ENCODE measurements at regions not wholly inside any gene's neighbourhood (a gene's known extent, or its start where the extent isn't known, plus 50 kb on each side); places are given as distances from the start of the nearest gene placed in this dataset.

GRCh38 chr2:103363639-103364038, 601.8 kb downstream of the TMEM182 start:
- Histone ChIP-seq H3K4me1 (ENCODE audit: control insufficient read depth, extremely low read depth, insufficient read depth, low read length) (no peaks in the 10 kb centered on the region), H3K9me1 (ENCODE audit: control insufficient read depth, extremely low read depth, insufficient read depth, low read length) (no peaks in the 10 kb centered on the region), H3K9ac (ENCODE audit: control insufficient read depth, extremely low read depth, insufficient read depth, low read length) (no peak overlapping the region), H3K9me3 (ENCODE audit: control insufficient read depth, low read depth, low read length) (no peaks in the 10 kb centered on the region), H3K4me2 (ENCODE audit: control insufficient read depth, extremely low read depth, insufficient read depth, low read depth, low read length) (no peak overlapping the region), H4K20me1 (ENCODE audit: control insufficient read depth, extremely low read depth, insufficient read depth, low read length) (no peaks in the 10 kb centered on the region), H3K79me2 (ENCODE audit: control insufficient read depth, insufficient read depth, low read length) (no peaks in the 10 kb centered on the region), H3K27me3 (ENCODE audit: control insufficient read depth, extremely low read depth, insufficient read depth, low read length) (no peaks in the 10 kb centered on the region), H3K36me3 (ENCODE audit: control insufficient read depth in 2 of 2, extremely low read depth in 1 of 2, insufficient read depth in 2 of 2, low read length in 2 of 2) (no peaks in the 10 kb centered on the region), H3K27ac (ENCODE audit: control insufficient read depth, insufficient read depth, low read length) (no peak overlapping the region), H2AFZ (ENCODE audit: control insufficient read depth, low read length) (no peak overlapping the region), H3K4me3 (ENCODE audit: control insufficient read depth in 2 of 3, extremely low read depth in 1 of 3, insufficient read depth in 2 of 3, low read depth in 1 of 3, low read length in 3 of 3) (no peak overlapping the region)
- no peak for TF ChIP-seq CTCF (optimal IDR thresholded peaks at IDR 0.05 in 1 of 3, IDR thresholded peaks at IDR 0.05 in 1 of 3, conservative IDR thresholded peaks at IDR 0.05 in 1 of 3; ENCODE audit: extremely low read depth in 1 of 3, insufficient read depth in 2 of 3, low read length in 3 of 3)
- TF ChIP-seq EZH2 (IDR thresholded peaks at IDR 0.05; ENCODE audit: low read length) = no peak
- DNase-seq (ENCODE audit: low read depth, low spot score) (no peak), FAIRE-seq (no peak)
- dilution Hi-C loops (cut with MboI; ENCODE audit: extremely low pct_ligation_motif_present, low sequenced_read_pairs) = no loop called here

- Histone ChIP-seq H3K4me3 (ENCODE audit: control insufficient read depth in 2 of 3, extremely low read depth in 1 of 3, insufficient read depth in 2 of 3, low read depth in 1 of 3, low read length in 3 of 3) (no peak overlapping the region), H3K9ac (ENCODE audit: control insufficient read depth, extremely low read depth, insufficient read depth, low read length) (no peak overlapping the region), H3K79me2 (ENCODE audit: control insufficient read depth, insufficient read depth, low read length) (no peaks in the 10 kb centered on the region), H3K9me1 (ENCODE audit: control insufficient read depth, extremely low read depth, insufficient read depth, low read length) (no peaks in the 10 kb centered on the region), H4K20me1 (ENCODE audit: control insufficient read depth, extremely low read depth, insufficient read depth, low read length) (no peaks in the 10 kb centered on the region), H3K9me3 (ENCODE audit: control insufficient read depth, low read depth, low read length) (no peaks in the 10 kb centered on the region), H3K27ac (ENCODE audit: control insufficient read depth, insufficient read depth, low read length) (no peak overlapping the region), H2AFZ (ENCODE audit: control insufficient read depth, low read length) (no peak overlapping the region), H3K27me3 (ENCODE audit: control insufficient read depth, extremely low read depth, insufficient read depth, low read length) (no peaks in the 10 kb centered on the region), H3K4me1 (ENCODE audit: control insufficient read depth, extremely low read depth, insufficient read depth, low read length) (no peaks in the 10 kb centered on the region), H3K36me3 (ENCODE audit: control insufficient read depth in 2 of 2, extremely low read depth in 1 of 2, insufficient read depth in 2 of 2, low read length in 2 of 2) (no peaks in the 10 kb centered on the region), H3K4me2 (ENCODE audit: control insufficient read depth, extremely low read depth, insufficient read depth, low read depth, low read length) (no peak overlapping the region)
- FAIRE-seq (no peak), DNase-seq (ENCODE audit: low read depth, low spot score) (no peak)
- no peak for TF ChIP-seq CTCF (optimal IDR thresholded peaks at IDR 0.05 in 1 of 3, IDR thresholded peaks at IDR 0.05 in 1 of 3, conservative IDR thresholded peaks at IDR 0.05 in 1 of 3; ENCODE audit: extremely low read depth in 1 of 3, insufficient read depth in 2 of 3, low read length in 3 of 3)
- no peak for TF ChIP-seq EZH2 (IDR thresholded peaks at IDR 0.05; ENCODE audit: low read length)
- dilution Hi-C loops (cut with MboI; ENCODE audit: extremely low pct_ligation_motif_present, low sequenced_read_pairs) = no loop called here
Observed at GRCh38 chr2:103364177-103364576, 602.3 kb downstream of the TMEM182 start.
